Cerebellar cortex (tissue), 1 donor: ENCODE measurements at regions not wholly inside any gene's neighbourhood (a gene's known extent, or its start where the extent isn't known, plus 50 kb on each side); places are given as distances from the start of the nearest gene placed in this dataset.
"Not testable (repeated sequence)": the region's sequence is repeated elsewhere in the genome, so short reads cannot be mapped to it uniquely, and the experiment has no call there.

Experiments used
- DNase-seq: peaks from one replicate; pipeline ENCODE4 v3.0.0-alpha.2; 2015; ENCODE audit warnings: low spot score

DNA sequence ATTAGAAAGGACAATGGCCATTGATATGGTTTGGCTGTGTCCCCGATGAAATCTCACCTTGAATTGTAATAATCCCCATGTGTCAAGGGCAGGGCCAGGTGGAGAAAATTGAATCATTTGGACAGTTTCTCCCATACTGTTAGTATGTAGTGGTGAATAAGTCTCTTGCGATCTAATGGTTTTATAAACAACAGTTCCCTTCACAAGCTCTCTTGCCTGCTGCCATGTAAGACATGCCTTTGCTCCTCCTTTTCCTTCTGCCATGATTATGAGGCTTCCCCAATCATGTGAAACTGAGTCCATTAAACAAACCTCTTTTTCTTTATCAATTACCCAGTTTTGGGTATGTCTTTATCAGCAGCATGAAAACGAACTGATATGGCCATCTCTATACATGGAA, 302.7 kb downstream of the SFMBT2 start:
- DNase-seq: no peak

DNA sequence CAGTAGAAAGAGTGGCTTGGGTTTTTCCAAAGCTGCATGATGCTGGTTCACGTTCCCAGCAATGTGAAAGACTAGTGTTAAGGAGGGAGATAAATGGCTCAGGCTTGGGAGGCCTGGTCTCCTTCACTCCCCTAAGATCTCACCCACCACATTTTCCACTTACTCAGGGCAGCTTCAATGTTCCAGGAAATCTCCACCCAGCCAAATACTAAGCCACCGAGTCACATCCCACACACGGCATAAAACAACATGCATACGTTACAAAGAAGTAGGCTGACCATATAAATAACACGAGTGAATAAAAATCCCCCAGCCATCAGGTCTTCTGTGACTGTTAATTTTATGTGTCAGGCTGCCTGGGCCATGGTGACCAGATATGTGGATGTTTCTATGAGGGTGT, 303.5 kb downstream of the SFMBT2 start:
- DNase-seq: no peak

DNA sequence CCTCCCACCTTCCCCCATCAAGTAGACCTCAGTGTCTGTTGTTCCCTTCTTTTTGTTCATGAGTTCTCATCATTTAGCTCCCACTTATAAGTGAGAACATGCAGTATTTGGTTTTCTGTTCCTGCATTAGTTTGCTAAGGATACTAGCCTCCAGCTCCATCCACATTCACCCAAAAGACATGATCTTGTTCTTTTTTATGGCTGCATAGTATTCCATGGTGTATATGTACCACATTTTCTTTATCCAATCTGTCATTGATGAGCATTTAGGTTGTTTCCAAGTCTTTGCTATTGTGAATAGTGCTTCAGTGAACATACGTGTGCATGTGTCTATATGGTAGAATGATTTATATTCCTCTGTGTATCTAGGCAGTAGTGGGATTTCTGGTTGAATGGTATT, 306.5 kb downstream of the SFMBT2 start:
- not testable (repeated sequence) for DNase-seq

DNA sequence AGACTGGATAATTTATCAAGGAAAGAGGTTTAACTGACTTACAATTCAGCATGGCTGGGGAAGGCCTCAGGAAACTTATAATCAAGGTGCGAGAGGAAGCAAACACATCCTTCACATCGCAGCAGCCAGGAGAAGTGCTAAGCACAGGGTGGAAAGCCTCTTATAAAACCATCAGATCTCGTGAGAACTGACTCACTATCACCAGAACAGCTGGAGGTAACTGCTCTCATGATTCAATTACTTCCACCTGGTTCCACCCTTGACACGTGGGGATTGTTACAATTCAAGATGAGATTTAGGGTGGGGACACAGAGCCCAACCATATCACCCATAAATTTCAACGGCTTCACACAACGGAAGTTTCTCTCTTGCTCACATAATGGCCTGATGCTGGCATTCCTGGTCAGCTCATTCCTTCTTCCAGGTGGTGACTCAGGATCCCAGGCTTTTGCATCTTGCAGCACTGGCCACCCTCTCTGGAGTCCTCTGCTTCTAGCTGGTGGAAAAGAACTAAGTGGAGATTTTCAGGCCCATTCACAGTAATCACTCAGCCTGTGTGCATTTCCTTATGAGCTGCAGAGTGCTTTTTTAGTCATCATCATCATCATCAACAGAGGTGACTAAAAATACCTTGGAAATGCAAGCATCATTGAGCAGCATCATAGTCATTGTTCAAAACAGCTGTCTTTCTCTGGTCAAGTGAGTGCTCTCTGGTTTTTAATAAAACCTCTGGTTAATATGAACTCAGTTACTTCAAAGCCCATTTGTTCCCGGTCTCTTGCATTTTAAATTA, 308.1 kb downstream of the SFMBT2 start:
- DNase-seq: no peak

DNA sequence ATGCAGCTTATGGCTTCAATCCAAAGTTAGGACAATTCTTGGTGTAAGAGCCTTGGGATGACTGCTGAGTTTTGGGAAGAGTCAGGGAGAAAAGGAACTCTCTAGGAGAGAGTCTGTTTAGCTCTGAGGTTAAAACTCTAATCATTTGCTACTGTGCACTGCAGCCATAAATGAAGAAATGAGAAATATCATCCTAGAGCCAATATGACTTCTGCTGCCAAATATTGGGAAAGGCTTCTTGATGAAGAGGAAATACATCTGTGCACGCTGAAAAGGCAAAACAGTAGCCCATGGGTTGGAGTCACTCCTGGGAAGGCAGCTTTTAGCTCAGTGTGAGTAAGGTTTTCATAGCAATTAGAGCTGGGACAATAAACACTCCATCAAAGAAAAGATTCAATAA, 308.8 kb downstream of the SFMBT2 start:
- no peak for DNase-seq

DNA sequence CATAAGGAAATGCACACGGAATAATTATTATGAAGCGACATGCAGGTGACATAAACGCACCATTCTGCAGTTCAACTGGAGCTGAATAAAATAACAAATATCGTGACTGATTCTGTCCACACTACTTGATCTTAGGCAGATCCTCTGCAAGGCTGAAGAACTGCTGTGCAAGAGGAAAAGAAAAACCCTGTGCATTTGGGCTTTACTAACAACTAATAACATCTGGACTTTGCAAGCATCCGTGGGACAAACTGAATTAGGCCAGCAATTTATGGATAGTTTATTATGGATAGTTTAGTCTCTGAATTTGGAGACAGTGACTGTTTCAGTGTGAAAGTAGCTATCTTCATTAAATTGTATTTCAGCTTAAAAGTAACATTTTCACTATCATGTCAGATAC, 309.4 kb downstream of the SFMBT2 start:
- DNase-seq: no peak

DNA sequence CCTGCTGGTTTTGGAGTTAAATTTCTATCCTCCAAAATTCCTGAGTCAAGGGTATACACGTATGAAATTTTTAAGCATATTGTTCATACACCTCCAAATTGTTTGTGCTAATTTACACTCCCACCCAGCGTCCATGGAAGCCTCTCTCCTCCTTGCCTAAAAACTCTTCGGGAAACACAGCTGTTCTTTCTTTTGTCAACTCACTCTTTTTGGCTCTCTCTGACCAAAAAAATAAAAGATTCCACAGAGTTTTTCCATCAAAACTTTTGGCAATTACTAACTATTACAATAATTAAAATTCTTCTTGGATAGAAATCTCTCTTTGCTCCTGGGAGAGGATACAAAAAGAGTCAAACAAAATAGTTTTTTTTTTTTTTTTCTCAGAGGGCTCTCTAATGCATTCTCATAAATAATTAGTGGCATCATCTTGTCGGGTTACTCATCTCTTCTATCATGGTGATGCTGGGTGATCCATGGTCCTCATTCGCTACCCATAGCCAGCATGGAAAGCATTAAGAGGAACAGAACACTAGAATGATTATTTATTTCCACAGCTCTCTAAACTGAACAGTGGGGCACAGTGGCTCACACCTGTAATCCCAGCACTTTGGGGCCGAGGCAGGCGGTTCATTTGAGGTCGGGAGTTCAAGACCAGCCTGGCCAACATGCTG, 310.7 kb downstream of the SFMBT2 start:
- DNase-seq: no peak

DNA sequence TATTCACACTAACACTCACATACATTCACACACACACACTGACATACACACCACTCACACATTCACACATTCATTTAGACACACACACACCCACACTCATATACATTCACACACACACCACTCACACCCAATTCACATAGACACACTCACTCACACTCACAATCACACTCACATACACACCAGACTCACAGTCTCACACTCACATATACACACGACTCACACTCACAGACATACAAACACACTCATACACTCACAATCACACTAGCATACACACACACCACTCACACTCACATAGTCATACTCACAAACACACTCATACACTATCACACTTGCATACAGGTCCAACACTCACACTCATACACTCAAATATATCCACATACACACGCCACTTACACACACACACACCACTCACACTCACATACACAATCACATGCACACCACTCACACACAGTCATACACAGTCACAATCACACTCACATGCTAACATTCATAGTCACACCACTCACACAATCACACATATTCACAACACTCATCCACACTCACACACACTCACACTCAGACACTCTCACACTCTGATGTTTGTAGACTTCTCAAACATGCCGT, 312.6 kb downstream of the SFMBT2 start:
- no peak for DNase-seq

DNA sequence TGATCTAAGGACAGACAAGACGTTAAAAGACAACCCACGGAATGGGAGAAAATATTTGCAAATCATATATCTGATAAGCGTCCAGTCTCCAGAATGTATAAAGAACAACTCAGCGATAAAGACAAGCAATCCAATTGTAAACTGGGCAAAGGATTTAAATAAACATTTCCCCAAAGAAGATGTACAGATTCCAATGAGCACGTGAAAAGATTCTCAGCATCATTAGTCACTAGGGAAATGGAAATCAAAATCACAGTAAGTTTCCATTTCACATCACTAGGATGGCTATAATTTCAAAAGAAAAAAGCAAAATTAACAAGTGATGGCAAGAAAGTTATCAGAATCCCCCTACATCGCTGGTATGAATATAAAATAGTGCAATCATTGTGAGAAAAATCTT, 316.1 kb downstream of the SFMBT2 start:
- no peak for DNase-seq

DNA sequence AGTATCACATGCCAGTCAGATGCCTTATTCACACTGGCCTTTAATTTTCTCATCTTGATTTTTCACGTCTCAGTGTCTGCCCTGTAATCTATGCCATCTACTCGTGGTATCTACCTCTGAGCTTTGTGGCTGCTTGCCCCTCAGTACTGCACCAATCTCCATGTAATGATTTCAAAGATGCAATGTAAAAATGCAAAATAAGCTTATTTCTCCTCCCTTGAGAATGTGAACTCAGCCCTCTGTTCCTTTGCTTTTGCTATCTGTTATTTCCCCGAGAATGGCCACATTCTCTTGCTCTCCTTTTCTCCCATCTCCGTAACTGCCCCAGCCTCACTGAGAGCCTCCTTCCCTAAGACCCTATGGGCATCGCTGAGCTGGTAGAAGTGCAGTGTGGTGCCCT, 317.5 kb downstream of the SFMBT2 start:
- no peak for DNase-seq

DNA sequence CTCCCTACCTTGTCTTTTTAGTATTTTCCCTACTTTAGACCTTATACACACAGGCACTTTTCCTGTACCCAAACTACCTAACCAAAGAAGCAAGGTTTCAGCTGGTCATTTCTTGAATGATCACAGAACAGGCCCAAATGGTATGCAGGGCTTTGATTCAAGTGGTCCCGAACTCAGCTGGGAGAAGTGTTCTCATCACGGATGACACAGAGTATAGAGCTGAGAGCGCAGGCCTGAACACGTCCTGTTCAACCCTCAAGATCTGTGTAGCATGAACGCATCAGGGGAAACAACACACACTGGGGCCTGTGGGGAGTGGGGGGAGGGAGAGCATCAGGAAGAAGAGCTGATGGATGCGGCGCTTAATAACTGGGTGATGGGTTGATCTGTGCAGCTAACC, 318.2 kb downstream of the SFMBT2 start:
- DNase-seq: no peak

DNA sequence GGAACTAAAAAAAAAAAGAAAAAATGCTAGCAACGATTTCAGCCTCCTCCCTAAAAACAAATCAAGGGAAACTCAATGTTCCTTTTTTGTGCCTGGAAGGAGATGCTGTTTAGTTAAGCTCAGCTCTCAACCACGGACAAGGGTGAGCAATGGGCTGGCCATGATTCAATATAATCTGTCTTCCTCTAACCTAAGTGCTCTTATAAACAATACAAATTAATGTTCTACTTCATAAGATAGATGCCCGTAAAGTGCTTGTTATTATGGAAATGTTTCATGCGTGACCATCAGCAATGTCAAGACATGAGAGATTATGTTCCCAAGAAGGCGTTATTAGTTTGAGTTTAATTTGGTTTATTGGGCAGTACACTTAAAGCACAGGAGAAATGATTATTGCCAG, 320.3 kb downstream of the SFMBT2 start:
- no peak for DNase-seq

DNA sequence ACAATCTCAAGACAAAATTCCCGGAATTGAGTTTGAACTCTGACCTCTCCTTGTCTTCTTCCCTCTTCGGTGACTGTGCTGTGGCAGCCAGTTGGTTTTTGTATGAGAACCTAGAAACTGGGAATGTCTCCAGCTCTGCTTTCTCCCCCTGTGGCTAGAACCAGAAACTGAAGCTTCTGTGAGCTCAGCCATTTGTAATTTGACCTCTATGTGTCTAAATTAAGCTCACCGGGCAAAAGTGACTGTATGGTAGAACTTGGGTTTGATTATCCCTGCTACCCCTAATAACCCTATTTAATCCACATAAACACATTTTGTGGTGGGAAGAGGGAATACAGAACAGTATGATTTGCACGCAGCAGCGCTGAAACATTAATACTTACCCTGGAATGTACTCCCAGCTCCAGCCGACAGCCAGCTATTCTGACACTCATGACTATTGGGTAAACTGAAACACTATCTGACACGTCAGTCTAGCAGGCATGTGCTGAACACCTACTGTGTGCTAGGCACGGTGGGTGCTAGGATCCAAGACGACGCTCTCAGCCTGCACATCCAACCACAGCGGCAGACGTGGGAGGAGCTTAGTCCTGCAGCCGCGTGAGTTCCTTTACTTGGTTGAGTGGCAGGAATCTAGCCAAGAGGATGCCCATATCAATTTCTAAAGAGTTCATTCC, 324.8 kb downstream of the SFMBT2 start:
- no peak for DNase-seq

DNA sequence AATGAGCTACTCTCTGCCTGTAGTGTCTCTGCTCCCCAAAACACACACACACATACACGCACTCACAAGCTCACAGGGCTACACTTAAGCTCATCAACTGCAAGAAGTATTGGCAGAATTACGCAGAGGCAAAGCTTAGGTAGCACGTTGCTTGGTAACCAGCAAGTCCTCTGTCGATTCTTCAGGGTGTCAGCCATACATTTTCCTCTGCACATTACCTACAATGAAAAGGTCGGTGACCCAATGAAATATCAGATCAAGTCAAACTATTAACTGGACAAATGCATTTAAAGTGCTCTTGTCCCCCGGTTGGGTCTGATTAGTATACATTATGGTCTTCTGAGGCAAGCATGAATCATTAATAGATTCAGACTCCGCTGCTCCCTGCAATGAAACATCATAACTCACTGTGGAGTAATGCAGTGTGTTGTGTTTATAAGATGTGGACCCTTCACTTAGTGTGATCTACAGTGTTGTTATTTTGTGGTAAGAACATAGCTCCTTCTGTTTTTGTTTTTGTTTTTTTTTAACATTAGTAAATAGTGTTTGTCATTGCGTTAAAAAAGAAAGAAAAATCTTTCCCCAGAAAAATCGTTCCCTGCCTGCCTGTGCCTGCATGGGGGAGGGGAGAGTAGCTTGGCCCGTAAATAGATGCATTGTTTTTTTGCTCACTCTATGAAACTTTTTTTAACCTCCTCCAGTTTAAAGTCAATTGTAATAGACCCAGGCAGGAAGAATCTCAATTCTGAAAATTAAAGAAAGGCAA, 325.5 kb downstream of the SFMBT2 start:
- DNase-seq: no peak

DNA sequence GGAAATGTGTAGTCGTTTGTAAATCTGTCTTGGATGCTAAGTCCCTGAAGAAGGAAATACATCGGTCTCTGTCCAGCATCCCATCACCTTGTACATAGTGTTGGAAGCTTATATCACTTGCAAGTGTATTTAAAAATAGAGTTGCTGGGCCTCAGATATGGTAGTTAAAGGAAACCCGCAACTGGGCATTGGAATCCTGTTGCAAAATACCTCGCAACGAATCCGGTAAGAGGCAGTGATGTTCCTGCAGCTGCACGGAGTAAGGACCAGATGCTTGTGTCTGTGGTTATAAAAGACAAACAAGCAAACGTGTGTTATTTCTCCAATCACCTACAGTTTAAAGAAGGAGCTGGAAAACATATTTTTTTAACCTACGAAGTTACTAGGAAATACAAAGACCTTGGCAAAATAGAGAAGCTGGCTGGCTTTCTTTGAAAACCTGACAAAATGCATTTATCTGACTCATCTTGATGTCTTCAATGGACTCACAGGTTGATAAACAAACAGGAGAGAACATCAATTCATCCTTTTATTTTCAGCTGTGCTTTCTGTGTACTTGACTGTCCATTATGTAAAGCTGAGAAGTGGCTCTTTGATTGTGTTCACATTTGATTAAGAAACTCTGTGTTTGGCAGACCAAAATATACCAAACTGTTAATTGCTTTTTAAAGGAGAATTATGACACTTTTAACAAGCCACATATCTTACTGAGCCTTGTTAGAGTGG, 326.4 kb downstream of the SFMBT2 start:
- DNase-seq: no peak

DNA sequence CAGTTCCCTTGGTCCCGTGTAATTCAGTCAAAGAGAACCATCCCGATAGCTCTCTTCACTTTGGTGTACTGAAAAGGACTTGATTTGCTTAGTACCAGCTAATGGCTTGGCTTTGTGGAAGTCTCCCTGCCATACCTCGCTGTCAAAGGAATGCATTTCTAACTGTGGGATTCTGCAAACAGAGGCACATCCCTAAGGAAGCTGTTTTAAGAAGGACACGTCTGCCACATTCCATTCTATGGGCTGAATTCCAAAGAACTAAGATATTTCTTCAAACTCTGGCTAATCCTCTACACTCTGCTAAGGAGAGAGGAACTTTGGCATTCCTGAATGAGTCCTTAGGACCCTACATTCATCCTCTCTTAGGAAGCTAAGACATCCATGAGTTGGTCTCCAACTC, 327.9 kb downstream of the SFMBT2 start:
- DNase-seq: no peak

DNA sequence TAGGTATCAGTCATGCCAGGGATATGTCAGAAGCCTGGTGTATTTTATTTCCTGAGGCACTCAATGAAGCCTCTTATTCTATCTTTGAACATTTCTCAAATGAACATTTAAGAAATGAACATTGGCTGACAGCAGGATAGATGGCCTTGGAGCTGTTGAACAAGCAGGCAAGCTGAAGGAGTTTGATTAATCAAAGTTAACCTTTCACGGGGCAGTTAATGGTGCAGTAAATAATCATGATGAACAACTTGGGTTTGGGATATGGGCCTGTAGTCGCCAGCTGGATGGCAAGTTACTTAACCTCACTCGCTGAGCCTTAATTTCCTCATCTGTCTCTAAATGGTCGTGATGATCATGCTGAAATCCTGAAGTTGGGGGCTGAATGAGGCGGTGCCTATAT, 333.0 kb downstream of the SFMBT2 start:
- no peak for DNase-seq

DNA sequence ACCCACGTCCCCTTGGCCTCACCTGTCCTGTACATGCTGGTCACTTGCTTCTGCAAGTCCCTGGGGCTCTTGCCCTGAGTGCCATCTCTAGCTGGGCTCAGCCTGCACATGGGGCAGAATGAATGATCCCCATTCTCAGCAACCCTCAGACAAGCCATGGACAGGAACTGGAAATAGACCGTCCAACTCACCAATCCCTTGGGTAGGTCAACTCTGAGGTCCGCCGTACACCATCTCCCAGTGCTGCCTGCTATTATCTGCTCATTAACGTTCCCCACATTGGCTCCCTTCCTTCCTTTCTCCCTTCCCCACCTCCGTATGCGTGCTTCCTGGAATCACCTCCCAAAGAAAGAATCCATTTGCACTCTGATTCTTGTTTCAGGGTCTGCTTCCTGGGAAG, 335.0 kb downstream of the SFMBT2 start:
- DNase-seq: no peak

DNA sequence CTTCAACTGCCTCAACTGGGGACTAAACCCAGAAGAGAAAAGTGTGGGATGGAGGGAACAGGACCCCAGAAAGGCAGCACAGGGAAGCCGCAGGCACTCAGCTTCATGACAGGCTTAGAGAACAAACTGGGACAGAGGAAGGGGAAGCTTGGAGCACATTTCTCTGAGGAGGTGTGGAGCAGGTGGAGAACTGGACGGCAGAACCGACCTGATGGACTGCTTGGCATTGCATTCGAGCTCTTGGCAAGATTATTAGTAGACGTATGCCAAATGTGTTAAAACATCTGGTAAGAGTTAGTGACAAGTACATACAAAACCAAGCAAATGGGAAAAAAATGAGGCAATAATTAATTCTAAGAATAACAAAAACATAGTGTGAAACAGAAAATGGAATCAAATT, 335.7 kb downstream of the SFMBT2 start:
- DNase-seq: peak; percentile 4

DNA sequence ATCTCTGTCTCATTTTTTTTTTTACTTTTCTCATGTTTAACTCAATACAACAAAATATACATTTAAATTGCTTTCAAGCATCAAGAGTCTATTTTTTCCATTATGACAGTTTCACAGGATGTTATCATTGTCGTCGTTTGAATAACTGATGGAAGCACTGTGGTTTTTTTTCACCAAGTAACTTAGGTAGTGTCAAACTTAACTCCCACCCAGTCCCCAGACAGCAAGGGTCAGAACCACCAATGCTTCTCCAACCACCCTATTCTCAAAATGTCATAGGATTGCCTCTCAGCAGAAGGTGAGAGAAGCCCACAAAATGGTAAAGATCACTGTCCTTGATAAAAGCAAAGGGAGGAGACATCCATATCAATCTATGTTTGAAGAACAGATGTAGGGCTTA, 339.4 kb downstream of the SFMBT2 start:
- DNase-seq: no peak

DNA sequence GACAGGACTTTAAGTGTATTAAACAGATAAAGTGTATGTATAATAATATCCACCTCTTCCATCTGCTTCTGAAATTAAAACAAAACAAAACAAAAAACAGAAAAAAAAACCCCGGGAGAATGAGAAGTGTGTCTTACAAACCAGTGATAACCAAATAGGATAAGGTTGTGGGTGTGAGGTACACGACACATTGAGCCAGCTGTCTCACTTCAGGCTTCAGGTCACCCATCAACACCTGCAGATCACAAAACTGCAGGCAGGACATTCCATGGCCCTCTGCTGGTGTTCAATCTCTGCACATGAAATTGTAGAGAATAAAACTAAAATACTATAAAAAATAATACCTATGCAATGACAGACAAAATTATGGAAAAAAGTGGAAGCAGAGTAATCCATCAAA, 339.9 kb downstream of the SFMBT2 start:
- DNase-seq: no peak
